Stimulated activated naive CD8-positive, alpha-beta T cell treated with anti-CD3 and anti-CD28 coated beads, Interleukin-15, Interleukin-2, amounts not matched to agents 100 ng/mL and 50 ng/mL, for 24 hours (primary cell): ENCODE measurements at regions not wholly inside any gene's neighbourhood (a gene's known extent, or its start where the extent isn't known, plus 50 kb on each side); places are given as distances from the start of the nearest gene placed in this dataset.

ENCODE experiments used
- H3K27ac Mint-ChIP-seq: one replicate; pipeline ENCODE4 v1.8.0; 2021; ENCODE audit warnings: mild to moderate bottlenecking, mixed read lengths
- H3K27me3 Mint-ChIP-seq: one replicate; pipeline ENCODE4 v1.8.0; 2021; ENCODE audit warnings: mixed read lengths
- H3K36me3 Mint-ChIP-seq: one replicate; pipeline ENCODE4 v1.8.0; 2021; ENCODE audit warnings: low read depth, mixed read lengths
- H3K4me1 Mint-ChIP-seq: one replicate; pipeline ENCODE4 v1.8.0; 2021; ENCODE audit warnings: low read depth, mixed read lengths
- H3K4me3 Mint-ChIP-seq: one replicate; pipeline ENCODE4 v1.8.0; 2021; ENCODE audit warnings: mild to moderate bottlenecking, mixed read lengths
- H3K9me3 Mint-ChIP-seq: one replicate; pipeline ENCODE4 v1.8.0; 2021; ENCODE audit warnings: mixed read lengths

- Mint-ChIP-seq H3K4me1 (no peaks in the 10 kb centered on the region), H3K27ac (no peak overlapping the region), H3K9me3 (no peaks in the 10 kb centered on the region), H3K36me3 (no peaks in the 10 kb centered on the region), H3K4me3 (no peak overlapping the region), H3K27me3 (no peaks in the 10 kb centered on the region)
These were observed 528.7 kb upstream of the ZNF608 start for GRCh38 chr5:125274938-125275724.

DNA sequence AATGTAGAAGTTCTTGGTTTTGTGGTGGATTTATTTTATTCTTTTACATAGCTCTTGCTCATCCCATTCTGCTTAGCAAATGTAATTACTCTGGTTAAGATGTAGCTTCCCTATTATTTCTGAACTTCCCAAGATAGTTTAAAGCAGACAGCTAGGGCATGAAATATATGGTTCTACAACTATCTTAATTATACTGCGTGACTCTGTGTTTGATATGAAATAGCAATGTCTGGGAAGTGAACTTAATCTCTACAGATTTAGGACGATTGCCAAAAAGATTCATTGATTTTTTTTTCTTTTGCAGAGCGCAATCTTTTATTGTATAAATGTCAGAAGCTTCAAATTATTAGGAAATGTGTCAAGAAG lies 529.3 kb upstream of the ZNF608 start:
- no peaks in the 10 kb centered on the region for H3K4me1 Mint-ChIP-seq
- no peaks in the 10 kb centered on the region for H3K9me3 Mint-ChIP-seq
- no peaks in the 10 kb centered on the region for H3K36me3 Mint-ChIP-seq
- no peak overlapping the region for H3K27ac Mint-ChIP-seq
- no peak overlapping the region for H3K4me3 Mint-ChIP-seq
- no peaks in the 10 kb centered on the region for H3K27me3 Mint-ChIP-seq

DNA sequence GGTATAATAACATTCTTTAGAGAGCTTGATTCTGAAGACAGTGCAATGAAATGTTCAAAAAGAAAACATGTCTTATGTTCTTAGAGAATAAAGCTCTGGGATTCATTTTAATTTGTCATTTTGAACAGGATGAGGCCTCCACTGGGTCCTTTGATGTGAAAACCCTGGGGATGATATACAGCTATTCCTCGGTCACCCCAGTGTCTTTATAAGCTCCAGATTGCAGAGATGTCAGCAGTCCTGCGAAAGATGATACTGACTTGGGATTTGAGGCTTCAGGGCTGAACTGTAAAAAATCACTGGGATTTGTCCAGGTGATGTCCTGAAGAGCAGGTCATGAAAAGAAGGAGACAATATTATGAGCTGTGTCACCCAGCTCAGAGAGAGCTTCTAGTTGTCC lies 529.7 kb upstream of the ZNF608 start:
- Mint-ChIP-seq H3K27me3 (no peaks in the 10 kb centered on the region), H3K4me3 (no peak overlapping the region), H3K36me3 (no peaks in the 10 kb centered on the region), H3K4me1 (no peaks in the 10 kb centered on the region), H3K27ac (no peak overlapping the region), H3K9me3 (no peaks in the 10 kb centered on the region)

- H3K27ac Mint-ChIP-seq: no peak overlapping the region
- H3K4me3 Mint-ChIP-seq: no peak overlapping the region
- no peaks in the 10 kb centered on the region for H3K36me3 Mint-ChIP-seq
- H3K4me1 Mint-ChIP-seq: no peaks in the 10 kb centered on the region
- H3K9me3 Mint-ChIP-seq: no peaks in the 10 kb centered on the region
- no peaks in the 10 kb centered on the region for H3K27me3 Mint-ChIP-seq
These were observed 531.2 kb upstream of the ZNF608 start for GRCh38 chr5:125277494-125278154.

DNA sequence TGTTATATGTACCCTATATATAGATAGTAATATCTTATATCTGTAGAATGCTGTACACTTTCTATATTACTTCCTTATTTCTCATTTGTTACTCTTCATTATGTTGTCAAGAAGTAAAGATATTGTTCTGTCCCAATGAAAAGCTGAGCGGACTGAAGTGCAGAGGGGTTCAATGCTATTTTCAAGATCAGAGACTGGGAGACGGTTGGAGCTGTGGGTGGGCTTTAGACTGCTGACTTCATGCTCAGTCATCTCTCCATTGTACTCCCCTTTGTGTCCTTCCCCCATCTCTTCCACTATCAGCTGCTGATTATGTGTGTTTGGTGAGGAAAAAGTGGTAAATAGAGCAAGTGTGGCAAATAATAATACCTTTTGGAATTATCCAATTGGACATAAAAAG lies 532.3 kb upstream of the ZNF608 start:
- Mint-ChIP-seq H3K4me1 (no peaks in the 10 kb centered on the region), H3K27me3 (no peaks in the 10 kb centered on the region), H3K9me3 (no peaks in the 10 kb centered on the region), H3K27ac (no peak overlapping the region), H3K36me3 (no peaks in the 10 kb centered on the region), H3K4me3 (no peak overlapping the region)

GRCh38 chr5:125281667-125282066 lies 535.2 kb upstream of the ZNF608 start:
- Mint-ChIP-seq H3K27me3 (no peaks in the 10 kb centered on the region), H3K9me3 (peaks cover 4% of the 10 kb centered on the region), H3K4me1 (no peaks in the 10 kb centered on the region), H3K27ac (no peak overlapping the region), H3K36me3 (no peaks in the 10 kb centered on the region), H3K4me3 (no peak overlapping the region)

GRCh38 chr5:125283372-125283771 lies 536.9 kb upstream of the ZNF608 start:
- Mint-ChIP-seq H3K4me1 (no peaks in the 10 kb centered on the region), H3K9me3 (peaks cover 4% of the 10 kb centered on the region), H3K36me3 (no peaks in the 10 kb centered on the region), H3K27ac (no peak overlapping the region), H3K27me3 (no peaks in the 10 kb centered on the region), H3K4me3 (no peak overlapping the region)

GRCh38 chr5:125286271-125286670 lies 539.8 kb upstream of the ZNF608 start:
- Mint-ChIP-seq H3K27ac (no peak overlapping the region), H3K9me3 (peaks cover 4% of the 10 kb centered on the region), H3K4me1 (no peaks in the 10 kb centered on the region), H3K27me3 (no peaks in the 10 kb centered on the region), H3K4me3 (no peak overlapping the region), H3K36me3 (no peaks in the 10 kb centered on the region)

DNA sequence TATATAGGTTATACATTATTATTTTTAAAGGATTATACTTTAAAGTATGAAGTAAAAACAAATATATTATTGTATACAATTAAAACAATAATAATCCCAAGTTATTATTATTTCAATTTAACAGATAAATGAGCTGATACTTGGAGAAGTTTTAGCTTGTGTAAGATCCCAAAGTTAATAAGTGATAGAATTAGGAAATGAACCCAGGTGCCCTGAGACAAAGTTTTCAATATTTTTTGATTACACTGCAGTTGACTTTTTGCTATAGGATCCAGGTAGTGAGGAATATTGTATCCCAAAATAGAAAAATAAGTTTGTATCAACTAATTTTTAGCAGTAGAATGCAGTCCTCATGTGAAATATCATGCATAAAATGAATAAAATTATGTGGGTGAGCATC lies 543.2 kb upstream of the ZNF608 start:
- Mint-ChIP-seq H3K36me3 (no peaks in the 10 kb centered on the region), H3K27me3 (no peaks in the 10 kb centered on the region), H3K27ac (no peak overlapping the region), H3K4me1 (no peaks in the 10 kb centered on the region), H3K9me3 (peaks cover 4% of the 10 kb centered on the region), H3K4me3 (no peak overlapping the region)

DNA sequence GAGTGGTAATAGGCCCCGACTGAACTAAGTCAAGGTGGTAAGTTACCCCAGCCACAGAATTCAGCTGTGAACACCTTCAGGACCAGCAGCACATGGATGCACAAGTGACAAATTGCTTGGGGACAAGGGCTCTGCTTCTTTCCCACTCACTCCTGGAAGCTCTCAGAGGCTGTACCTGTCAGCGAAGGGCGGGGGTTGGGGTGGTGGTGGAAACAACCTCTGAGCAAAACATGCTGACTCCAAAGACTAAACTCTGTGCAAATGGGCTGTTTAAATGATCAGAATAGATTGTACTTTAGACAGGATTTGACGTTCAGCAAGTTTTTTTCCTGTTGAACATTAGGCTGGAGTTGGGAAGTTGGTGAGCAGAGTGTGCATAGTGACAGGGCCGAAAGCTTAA lies 544.5 kb upstream of the ZNF608 start:
- H3K27ac Mint-ChIP-seq: no peak overlapping the region
- no peaks in the 10 kb centered on the region for H3K27me3 Mint-ChIP-seq
- no peaks in the 10 kb centered on the region for H3K4me1 Mint-ChIP-seq
- H3K36me3 Mint-ChIP-seq: no peaks in the 10 kb centered on the region
- H3K9me3 Mint-ChIP-seq: no peaks in the 10 kb centered on the region
- H3K4me3 Mint-ChIP-seq: no peak overlapping the region

DNA sequence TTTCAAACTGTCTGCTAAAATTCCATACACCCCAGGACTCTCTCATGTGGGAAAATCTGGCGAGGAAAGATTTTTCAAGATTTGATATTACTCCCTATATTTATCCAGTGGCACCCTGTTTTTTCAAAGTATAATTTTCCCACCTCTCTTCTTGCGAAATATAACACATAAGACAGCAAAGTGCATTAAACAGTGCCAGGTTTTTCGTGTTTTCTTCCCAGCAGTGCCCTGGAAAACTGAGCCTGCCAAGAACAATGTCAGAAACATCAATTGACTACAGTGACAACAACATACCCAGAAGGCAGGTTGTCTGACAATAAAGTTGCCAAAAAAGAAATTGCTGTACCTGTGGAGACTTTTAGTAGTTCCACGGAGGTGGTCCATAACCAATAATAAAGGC lies 545.0 kb upstream of the ZNF608 start:
- Mint-ChIP-seq H3K27me3 (no peaks in the 10 kb centered on the region), H3K27ac (no peak overlapping the region), H3K4me1 (no peaks in the 10 kb centered on the region), H3K9me3 (peaks cover 5% of the 10 kb centered on the region), H3K4me3 (no peak overlapping the region), H3K36me3 (no peaks in the 10 kb centered on the region)

- H3K36me3 Mint-ChIP-seq: no peaks in the 10 kb centered on the region
- peaks cover 8% of the 10 kb centered on the region for H3K9me3 Mint-ChIP-seq
- H3K27me3 Mint-ChIP-seq: no peaks in the 10 kb centered on the region
- no peak overlapping the region for H3K27ac Mint-ChIP-seq
- no peak overlapping the region for H3K4me3 Mint-ChIP-seq
- H3K4me1 Mint-ChIP-seq: no peaks in the 10 kb centered on the region
These were observed 546.8 kb upstream of the ZNF608 start for GRCh38 chr5:125293223-125293622.

DNA sequence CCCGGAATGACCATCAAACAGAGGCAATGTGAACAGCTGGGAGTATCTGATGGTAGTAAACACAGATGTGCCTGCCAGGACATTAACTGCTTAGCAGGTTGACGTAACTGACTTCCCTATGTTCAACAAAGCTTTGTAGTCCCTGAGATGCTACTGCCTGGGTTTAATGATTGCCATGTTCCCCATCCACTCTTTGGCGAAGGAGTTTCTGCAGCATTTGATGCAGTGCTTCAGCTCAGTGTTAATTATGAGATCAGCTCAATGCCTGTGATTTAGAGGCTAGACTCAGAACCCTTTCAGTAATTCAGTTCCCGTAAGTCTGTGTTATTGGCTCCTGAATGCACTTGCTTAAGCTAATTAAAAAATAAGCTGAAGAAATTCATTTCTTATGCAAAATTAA lies 547.3 kb upstream of the ZNF608 start:
- H3K4me1 Mint-ChIP-seq: no peaks in the 10 kb centered on the region
- no peak overlapping the region for H3K4me3 Mint-ChIP-seq
- H3K27me3 Mint-ChIP-seq: no peaks in the 10 kb centered on the region
- H3K27ac Mint-ChIP-seq: no peak overlapping the region
- H3K36me3 Mint-ChIP-seq: no peaks in the 10 kb centered on the region
- H3K9me3 Mint-ChIP-seq: peaks cover 8% of the 10 kb centered on the region

GRCh38 chr5:125294844-125295243 lies 548.4 kb upstream of the ZNF608 start:
- H3K4me1 Mint-ChIP-seq: no peaks in the 10 kb centered on the region
- H3K9me3 Mint-ChIP-seq: peaks cover 8% of the 10 kb centered on the region
- H3K4me3 Mint-ChIP-seq: no peak overlapping the region
- no peaks in the 10 kb centered on the region for H3K36me3 Mint-ChIP-seq
- H3K27ac Mint-ChIP-seq: no peak overlapping the region
- H3K27me3 Mint-ChIP-seq: no peaks in the 10 kb centered on the region

DNA sequence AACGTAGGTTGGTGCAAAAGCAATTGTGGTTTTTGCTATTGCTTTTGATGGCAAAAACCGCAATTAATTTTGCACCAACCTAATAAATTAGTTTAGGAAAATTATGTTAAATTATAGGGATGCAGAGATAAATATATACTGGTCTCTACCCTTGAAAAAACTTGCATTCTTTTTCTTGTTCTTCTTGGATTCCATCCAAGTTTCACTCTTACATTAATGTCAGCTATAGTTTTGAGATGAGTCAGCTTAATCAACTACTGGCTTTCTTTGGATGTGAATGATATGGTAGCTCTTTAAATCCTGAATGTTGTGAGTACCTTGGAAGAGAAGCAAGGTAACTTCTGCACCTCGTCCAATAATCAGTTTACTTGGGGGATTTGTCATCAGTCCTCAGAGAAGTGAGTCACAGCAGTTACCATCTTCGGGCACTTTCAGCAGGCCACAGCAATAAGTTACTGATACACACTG lies 549.0 kb upstream of the ZNF608 start:
- Mint-ChIP-seq H3K36me3 (no peaks in the 10 kb centered on the region), H3K9me3 (peaks cover 8% of the 10 kb centered on the region), H3K27ac (no peak overlapping the region), H3K4me1 (no peaks in the 10 kb centered on the region), H3K4me3 (no peak overlapping the region), H3K27me3 (no peaks in the 10 kb centered on the region)

- no peak overlapping the region for H3K4me3 Mint-ChIP-seq
- H3K27me3 Mint-ChIP-seq: no peaks in the 10 kb centered on the region
- peaks cover 8% of the 10 kb centered on the region for H3K9me3 Mint-ChIP-seq
- no peak overlapping the region for H3K27ac Mint-ChIP-seq
- H3K36me3 Mint-ChIP-seq: no peaks in the 10 kb centered on the region
- H3K4me1 Mint-ChIP-seq: no peaks in the 10 kb centered on the region
These were observed 551.8 kb upstream of the ZNF608 start for GRCh38 chr5:125298258-125298657.
